ENCODE measurements at regions not wholly inside any gene's neighbourhood (a gene's known extent, or its start where the extent isn't known, plus 50 kb on each side); places are given as distances from the start of the nearest gene placed in this dataset.

DNA sequence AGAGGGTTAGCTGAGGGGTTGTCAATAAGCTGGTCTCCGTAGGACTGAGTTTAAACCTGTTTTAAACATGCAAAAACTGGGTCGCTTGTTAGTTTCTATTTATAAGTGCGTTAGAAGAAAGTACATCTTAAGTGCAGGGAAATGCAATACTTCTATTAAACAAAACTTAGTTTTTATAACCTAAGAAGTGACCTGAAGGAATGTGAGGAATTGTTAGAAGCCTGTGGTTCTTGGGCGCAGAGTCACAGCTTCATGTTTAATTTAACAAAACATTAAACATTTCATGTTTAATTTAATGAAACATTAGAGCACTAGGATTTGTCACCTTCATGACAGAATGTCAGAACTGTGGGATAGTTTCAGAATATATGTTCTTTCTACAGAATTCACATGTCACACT lies 469.2 kb upstream of the WWC1 start:
- DNase-seq (ENCODE audit: extremely low read depth, low read depth), result no peak
- TF ChIP-seq, protein P1, sequence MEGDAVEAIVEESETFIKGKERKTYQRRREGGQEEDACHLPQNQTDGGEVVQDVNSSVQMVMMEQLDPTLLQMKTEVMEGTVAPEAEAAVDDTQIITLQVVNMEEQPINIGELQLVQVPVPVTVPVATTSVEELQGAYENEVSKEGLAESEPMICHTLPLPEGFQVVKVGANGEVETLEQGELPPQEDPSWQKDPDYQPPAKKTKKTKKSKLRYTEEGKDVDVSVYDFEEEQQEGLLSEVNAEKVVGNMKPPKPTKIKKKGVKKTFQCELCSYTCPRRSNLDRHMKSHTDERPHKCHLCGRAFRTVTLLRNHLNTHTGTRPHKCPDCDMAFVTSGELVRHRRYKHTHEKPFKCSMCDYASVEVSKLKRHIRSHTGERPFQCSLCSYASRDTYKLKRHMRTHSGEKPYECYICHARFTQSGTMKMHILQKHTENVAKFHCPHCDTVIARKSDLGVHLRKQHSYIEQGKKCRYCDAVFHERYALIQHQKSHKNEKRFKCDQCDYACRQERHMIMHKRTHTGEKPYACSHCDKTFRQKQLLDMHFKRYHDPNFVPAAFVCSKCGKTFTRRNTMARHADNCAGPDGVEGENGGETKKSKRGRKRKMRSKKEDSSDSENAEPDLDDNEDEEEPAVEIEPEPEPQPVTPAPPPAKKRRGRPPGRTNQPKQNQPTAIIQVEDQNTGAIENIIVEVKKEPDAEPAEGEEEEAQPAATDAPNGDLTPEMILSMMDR (IDR thresholded peaks at IDR 0.05; ENCODE audit: low read depth, low read length), result no peak

DNA sequence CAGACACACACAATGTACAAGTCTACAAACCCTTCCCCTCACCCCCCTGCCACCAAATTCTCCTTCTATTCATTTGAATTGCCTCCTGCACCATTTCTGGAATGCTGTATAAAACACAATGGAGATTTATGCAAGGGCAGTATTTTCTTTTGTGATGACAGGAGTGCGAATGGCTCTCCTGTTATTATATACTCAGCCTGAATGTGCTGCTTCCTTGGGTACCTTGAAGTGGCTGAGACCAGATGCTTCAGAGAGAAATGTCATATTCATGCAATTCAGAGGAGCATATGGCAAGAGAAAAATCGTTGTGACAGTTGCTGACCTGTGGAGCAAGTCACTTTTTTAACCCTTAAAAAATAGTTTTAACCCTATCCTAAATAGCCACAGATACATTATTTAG lies 468.0 kb upstream of the WWC1 start:
- TF ChIP-seq, protein P1 (IDR thresholded peaks at IDR 0.05; ENCODE audit: low read depth, low read length), result no peak
- DNase-seq (ENCODE audit: extremely low read depth, low read depth), result no peak

DNA sequence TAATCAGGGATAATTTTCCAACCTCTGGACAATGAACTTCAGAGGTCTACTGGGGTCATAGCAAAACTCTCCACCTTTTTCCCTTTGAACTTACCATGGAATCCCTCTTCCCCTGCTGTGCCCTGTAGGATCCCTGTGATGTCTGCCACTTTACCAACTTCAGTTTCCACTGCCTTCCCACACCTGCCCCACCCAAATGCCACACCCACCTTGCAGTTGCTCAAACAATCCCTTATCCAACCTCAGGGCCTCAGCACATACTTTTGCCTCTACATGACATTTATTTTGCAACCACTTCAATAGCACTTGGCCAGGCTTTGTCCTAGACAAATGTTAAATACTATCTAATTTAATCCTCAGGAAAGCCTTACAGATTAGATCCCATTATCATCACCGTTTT lies 463.7 kb upstream of the WWC1 start:
- TF ChIP-seq, protein P1 (IDR thresholded peaks at IDR 0.05; ENCODE audit: low read depth, low read length), result no peak
- no peak for DNase-seq (ENCODE audit: extremely low read depth, low read depth)

DNA sequence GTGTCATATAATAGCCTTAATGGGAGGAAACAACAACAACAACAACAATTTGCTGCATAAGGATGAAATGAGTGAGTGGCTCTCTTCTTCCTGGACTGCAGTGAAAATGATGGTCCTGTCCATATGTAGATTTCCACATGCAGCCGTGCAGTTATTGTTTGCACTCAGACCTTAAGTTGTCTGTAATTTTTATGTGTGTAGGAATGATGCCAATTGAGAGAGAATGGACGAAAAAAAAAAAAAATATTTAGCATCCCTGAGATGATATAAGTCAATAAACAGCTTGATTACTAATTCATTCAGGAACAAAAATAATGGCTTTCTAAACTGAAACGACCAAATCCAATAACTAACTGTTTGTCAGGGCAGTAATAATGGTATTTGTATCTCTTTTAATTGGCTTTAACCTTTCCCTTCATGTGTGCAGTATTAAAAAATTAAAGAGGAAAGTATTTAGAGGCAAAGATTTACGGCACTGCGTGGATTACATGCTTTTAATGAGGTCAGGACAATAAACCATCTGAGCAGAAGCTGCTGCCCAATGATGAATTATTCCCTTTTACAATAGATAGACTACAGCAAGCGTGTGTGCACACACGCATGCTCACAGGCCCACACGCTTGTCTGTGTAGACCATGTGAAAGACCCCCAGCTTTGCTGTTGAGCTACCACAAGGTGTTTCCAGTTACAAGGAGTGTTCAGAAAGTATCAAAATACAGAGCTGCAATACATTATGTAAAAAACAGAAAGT lies 459.5 kb upstream of the WWC1 start:
- DNase-seq (ENCODE audit: extremely low read depth, low read depth), result no peak
- TF ChIP-seq, protein P1 (IDR thresholded peaks at IDR 0.05; ENCODE audit: low read depth, low read length), result no peak

DNA sequence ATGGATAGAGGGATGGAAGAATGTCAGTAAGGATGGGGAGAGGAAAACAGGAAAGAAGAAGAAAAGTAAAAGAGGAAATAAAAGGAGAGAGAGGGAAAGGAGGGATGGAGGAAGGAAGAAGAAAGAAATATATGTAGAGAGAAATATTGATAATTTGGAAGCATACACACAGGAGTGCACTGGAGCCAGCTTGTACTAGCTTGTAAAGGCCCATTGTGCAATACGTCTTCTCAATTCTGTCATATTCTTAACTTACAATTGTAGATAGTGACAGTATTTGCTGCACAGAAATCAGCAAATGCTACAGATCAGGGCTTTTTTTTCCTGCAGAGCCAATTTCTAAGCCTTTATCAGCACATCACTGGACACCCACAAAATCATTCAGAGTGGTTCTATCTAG lies 458.8 kb upstream of the WWC1 start:
- TF ChIP-seq, protein P1 (IDR thresholded peaks at IDR 0.05; ENCODE audit: low read depth, low read length), result no peak
- DNase-seq (ENCODE audit: extremely low read depth, low read depth), result no peak

DNA sequence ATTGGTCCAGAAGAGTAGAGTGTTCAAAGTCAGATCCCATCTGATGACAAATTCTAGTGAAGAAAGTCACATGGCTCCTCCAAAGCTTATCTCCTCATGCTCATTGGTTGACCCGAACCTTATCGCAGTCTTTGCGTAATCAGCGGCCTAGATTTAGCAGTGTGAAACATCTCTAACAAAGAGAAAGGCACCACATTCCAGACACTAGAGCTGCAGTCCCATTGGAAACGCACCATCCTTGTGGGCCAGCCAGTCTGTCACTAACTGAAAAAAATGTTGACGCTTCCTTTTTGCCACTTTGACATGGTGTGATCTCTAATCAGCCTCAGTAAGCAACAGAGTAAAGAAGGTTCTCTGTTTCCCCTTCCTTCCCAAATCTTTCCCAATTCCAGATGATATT lies 458.0 kb upstream of the WWC1 start:
- TF ChIP-seq, protein P1 (IDR thresholded peaks at IDR 0.05; ENCODE audit: low read depth, low read length), result no peak
- DNase-seq (ENCODE audit: extremely low read depth, low read depth), result no peak

DNA sequence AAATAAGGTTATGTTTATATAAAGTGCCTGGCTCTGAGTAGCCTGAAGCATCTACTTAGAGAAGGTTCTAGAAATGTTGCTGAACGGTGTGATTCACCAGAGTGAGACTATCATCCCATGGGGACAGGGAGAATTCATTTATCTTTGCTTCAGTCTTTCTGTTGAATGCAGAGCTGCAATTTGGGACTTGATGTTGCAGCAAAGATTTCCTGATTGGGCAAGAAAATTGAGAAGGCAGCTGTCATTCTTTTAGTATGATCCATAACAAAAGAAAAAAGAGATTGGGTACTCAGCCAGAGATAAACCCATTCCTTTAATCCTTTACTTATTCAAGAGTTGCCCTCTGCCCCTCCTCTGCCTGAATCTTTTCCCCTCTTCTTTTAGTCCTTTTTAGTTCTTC lies 456.3 kb upstream of the WWC1 start:
- TF ChIP-seq, protein P1 (IDR thresholded peaks at IDR 0.05; ENCODE audit: low read depth, low read length), result no peak
- DNase-seq (ENCODE audit: extremely low read depth, low read depth), result no peak
